NCI-H748 (cell line): ENCODE measurements at regions not wholly inside any gene's neighbourhood (a gene's known extent, or its start where the extent isn't known, plus 50 kb on each side); places are given as distances from the start of the nearest gene placed in this dataset.
A peak's percentile ranks its signal among the peaks of the same experiment; 100 is the strongest.
"Not testable (repeated sequence)": the region's sequence is repeated elsewhere in the genome, so short reads cannot be mapped to it uniquely, and the experiment has no call there.

ENCODE experiments used
- DNase-seq: peaks from one replicate; lab custom pipeline; 2025; ENCODE audit not compliant: unreplicated experiment; lab: John Stamatoyannopoulos, UW

- not testable (repeated sequence) for DNase-seq
Observed at GRCh38 chr15:91655563-91656290, 197.8 kb upstream of the SLCO3A1 start.

- DNase-seq: peak; percentile 29
Observed at GRCh38 chr15:91660174-91660649, 193.3 kb upstream of the SLCO3A1 start.

DNA sequence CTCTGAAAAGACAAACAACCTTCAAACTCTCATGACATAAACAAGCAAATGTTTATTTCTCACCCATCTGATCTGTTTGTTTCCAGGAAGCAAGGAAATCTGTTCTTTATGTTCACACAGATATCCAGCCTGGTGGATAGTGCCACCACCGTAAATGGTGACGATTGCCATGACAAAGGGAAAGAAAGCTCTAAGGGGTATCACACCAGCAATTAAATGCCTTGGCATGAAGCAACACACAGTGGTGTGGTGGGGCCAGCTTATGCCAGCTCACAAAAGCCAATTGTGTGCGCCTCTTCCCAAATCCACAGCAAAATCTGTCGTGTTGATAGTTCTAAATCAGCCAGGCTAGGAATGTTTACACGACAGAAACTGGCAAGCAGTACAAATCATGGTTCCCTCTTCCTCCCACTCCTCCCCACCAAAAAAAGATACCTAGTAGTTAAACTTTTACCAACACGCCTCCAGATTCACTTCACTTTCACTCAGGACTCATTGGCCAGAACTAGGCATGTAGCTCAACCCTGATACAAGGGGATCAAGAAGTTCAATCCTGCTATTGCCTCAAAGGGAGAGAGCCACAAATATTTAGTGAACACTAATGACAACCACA, 189.2 kb upstream of the SLCO3A1 start:
- DNase-seq: no peak

GRCh38 chr15:91665212-91665611, 188.3 kb upstream of the SLCO3A1 start:
- no peak for DNase-seq

GRCh38 chr15:91668370-91668769, 185.1 kb upstream of the SLCO3A1 start:
- DNase-seq: no peak

DNA sequence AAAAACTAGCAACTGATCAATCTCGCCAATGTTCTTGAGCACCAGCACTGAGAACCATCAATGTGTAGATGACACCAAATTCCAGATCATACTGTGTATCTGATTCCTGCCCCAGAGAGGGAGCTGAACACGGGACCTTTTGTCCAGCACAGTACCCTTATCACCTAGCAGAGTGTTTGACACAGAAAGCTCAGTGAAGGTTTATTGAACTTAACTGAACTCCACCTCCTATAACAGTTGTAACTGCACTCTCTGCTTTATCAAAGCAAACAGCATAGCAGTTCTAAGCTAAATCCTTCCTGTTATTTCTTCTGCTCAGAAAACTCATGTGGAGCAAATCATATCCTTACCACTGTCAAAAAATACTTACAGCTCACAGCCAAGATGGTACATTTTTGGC, 183.4 kb upstream of the SLCO3A1 start:
- no peak for DNase-seq

DNA sequence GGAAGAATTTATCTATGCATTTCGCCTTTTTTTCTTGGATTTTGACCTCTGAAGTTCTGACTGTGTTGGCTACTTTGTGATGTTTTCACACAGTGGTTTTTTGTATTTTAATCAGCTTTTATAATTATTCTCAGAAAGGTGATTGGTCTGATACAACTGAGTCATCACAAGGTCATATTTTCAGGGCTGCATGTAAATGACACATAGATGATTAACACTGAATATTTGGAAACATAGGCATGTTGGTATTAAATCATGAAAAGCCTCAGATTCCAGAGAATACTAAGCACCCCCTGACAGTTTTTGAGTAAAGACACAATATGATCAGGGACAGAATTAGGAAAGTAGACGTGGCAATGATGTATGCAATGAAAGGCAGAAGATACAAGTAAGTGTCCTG, 175.5 kb upstream of the SLCO3A1 start:
- DNase-seq: no peak

DNA sequence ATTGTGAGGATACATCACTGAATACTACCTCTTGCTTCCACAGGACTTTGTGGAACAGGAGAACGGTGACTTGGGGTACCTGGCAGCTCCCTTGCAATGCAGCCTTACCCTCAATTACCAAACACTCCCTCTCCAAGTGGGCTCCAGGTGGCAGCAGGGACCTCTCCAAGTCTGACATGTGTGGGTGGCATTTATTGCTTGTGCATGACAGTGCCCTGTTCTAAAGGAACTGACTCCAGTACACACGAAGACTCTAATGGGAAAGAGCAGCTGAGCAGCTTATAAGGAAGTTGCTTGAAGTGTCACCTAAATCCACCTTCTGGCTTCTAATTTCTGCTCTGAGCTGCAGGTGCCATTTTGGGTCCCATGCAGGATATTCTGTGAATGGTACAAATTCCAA, 174.1 kb upstream of the SLCO3A1 start:
- no peak for DNase-seq

- no peak for DNase-seq
Observed at GRCh38 chr15:91685436-91685835, 168.1 kb upstream of the SLCO3A1 start.

DNA sequence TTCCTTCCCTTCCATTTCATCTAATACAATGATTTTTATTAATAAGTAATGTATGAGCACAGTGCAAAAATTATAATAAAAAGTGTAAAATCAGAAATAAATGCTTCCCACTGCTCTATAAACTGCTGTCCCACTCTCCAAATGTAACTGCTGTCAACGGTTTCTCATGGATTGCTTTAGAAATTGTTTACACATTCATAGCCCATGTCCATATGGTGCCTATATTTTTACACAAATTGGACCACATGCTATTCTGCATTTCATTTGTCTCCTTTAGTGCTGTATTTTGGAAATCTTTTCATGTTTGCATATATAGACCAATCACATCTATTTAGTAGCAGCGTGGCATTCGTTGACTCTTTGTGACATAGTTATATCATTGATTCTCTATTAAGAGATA, 164.7 kb upstream of the SLCO3A1 start:
- DNase-seq: no peak

- DNase-seq: no peak
Observed at GRCh38 chr15:91689377-91689776, 164.1 kb upstream of the SLCO3A1 start.

GRCh38 chr15:91692596-91692995, 160.9 kb upstream of the SLCO3A1 start:
- DNase-seq: no peak

DNA sequence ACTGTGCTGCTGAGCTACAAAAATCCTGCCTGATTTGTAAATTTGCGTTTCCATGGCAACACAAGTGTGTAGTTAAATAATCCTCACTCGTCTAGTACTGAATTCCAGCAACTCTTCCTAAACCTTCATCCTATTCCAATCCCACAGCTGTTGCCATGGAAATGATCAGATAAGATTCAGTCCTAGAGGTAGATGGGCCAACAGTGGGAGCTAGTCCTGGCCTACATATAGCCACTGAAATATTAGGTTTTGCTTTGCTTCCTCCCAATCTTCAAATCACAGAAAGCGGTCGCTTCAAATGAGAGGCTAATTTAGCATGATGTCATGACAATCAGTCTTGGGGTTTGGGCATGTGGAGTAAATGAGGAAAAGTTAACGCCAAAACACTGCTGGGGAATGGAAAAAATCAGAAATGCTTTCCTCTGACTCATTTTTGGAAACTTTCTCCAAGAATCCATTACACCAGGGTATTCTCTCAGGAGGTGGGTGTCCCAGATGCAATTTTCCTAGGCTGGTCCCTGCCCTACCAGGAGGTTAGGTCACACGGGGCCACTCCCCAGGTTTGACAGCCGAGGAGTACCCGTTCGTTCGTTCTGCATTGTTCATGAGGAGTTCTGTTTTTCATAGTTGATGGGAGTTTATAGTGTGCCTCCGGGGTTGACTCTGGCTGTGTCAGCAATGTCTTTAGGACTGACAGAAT, 159.2 kb upstream of the SLCO3A1 start:
- peak; percentile 23 for DNase-seq

- DNase-seq: no peak
Observed at GRCh38 chr15:91694831-91695210, 158.7 kb upstream of the SLCO3A1 start.

DNA sequence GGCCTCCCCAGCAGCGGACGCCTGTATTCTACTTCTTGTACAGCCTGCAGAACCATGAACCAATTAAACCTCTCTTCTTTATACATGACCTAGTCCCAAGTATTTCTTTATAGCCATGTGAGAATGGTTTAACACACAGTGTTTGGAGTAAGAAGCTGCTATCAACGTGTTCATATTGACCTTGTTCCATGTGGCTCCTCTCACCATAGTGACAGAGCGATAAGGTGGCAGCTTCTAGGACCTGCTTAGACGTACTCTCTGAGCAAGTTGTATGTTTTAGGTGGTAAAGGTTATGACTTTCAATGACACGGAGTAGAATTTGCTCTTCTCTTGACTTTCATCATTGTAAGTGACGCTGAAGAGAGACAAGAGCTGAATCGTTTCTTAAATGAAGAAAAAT, 157.7 kb upstream of the SLCO3A1 start:
- no peak for DNase-seq

DNA sequence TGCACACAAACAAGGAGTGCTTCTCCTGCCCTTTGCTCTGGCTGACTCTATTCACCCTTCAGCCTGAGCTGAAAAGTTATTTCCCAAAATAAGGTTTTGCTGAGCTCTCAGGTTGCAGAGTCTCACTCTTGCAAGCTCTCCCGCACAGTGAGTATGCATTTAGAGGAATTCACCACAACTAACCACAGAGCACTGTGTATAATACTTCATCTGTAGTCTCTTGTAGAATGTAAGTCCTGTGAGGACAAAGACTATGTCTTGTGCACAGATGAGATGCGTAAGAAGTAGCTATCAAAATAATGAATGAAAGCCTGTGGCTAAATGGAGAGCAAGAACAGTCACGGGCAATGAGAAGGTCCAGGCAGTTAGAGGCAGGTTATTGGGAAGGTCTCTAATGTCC, 156.5 kb upstream of the SLCO3A1 start:
- DNase-seq: no peak

GRCh38 chr15:91698241-91698640, 155.3 kb upstream of the SLCO3A1 start:
- DNase-seq: no peak

GRCh38 chr15:91699741-91700140, 153.8 kb upstream of the SLCO3A1 start:
- no peak for DNase-seq

DNA sequence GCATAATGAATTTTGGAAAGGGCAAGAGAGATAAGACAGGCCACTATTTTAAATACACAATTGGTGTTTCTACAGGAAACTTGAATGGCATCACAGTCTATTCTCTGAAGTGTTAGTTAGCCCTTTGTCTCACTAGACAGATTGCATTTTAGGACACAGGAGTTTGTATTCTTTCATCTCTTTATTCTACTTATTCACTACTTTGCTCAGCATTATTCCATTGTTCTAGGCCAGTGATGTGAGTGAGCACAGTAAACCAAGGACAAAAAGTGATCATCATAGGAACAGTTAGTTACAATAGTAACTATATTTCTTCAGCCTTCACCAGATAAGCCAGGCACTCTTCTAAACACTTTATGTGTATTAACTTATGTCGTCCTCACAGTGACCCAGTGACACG, 150.2 kb upstream of the SLCO3A1 start:
- DNase-seq: no peak

GRCh38 chr15:91704343-91704742, 149.2 kb upstream of the SLCO3A1 start:
- DNase-seq: no peak

- DNase-seq: peak; percentile 80
Observed at GRCh38 chr15:91706322-91707032, 147.0 kb upstream of the SLCO3A1 start.
